ENCODE measurements at regions not wholly inside any gene's neighbourhood (a gene's known extent, or its start where the extent isn't known, plus 50 kb on each side); places are given as distances from the start of the nearest gene placed in this dataset.

DNA sequence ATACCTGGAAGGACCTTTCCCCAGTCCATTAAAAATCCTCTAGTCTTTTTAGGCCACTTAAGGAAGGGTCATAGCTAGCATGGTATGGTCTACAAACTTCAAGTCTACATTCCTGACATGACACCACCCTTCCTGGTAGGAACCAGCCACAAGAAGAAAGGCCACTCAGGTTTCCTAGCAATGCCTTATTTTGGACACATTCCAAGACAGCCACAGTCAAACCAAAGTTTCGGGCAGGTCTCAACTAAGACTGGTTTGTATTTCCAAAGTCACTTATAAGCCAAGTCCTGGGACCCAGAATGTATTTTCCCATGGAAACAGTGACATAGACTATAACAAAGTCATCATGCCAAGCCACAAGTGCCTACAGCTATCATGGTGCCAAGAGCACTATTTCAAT is 50.6 kb upstream of the SLC44A3 start:
- TF ChIP-seq, protein P1, sequence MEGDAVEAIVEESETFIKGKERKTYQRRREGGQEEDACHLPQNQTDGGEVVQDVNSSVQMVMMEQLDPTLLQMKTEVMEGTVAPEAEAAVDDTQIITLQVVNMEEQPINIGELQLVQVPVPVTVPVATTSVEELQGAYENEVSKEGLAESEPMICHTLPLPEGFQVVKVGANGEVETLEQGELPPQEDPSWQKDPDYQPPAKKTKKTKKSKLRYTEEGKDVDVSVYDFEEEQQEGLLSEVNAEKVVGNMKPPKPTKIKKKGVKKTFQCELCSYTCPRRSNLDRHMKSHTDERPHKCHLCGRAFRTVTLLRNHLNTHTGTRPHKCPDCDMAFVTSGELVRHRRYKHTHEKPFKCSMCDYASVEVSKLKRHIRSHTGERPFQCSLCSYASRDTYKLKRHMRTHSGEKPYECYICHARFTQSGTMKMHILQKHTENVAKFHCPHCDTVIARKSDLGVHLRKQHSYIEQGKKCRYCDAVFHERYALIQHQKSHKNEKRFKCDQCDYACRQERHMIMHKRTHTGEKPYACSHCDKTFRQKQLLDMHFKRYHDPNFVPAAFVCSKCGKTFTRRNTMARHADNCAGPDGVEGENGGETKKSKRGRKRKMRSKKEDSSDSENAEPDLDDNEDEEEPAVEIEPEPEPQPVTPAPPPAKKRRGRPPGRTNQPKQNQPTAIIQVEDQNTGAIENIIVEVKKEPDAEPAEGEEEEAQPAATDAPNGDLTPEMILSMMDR (conservative IDR thresholded peaks at IDR 0.05), result no peak
- TF ChIP-seq EZH2 (IDR thresholded peaks at IDR 0.05; ENCODE audit: low read depth), result no peak

Measured in PC-9 (cell line).